K562 (cell line): ENCODE measurements at regions not wholly inside any gene's neighbourhood (a gene's known extent, or its start where the extent isn't known, plus 50 kb on each side); places are given as distances from the start of the nearest gene placed in this dataset.

Experiments used
- BCL6 ChIP-seq: fragments of 250-450 bp; sonication (Bioruptor Pico); IDR thresholded peaks from 2 replicates; pipeline ENCODE4 v1.4.0; 2020
- E4F1 ChIP-seq: fragments of 250-450 bp; sonication (Bioruptor Pico); IDR thresholded peaks from 2 replicates; pipeline ENCODE4 v1.5.0; 2021; ENCODE audit warnings: mild to moderate bottlenecking, borderline replicate concordance
- EHMT2 ChIP-seq: fragments of 450-650 bp; IDR thresholded peaks from 2 replicates; pipeline ENCODE4 v1.6.1; 2018; ENCODE audit warnings: antibody characterized with exemption
- POLR2AphosphoS5 ChIP-seq: IDR thresholded peaks from 2 replicates; pipeline ENCODE4 v1.6.1; 2011; ENCODE audit warnings: mild to moderate bottlenecking, low read depth, low read length, moderate library complexity; ENCODE audit not compliant: control insufficient read depth, insufficient read depth
- RBBP5 ChIP-seq: fragments of 200-600 bp; sonication (generic); IDR thresholded peaks from 2 replicates; pipeline ENCODE4 v1.6.1; 2012; ENCODE audit warnings: borderline replicate concordance, mild to moderate bottlenecking, low read length, control low read depth, inconsistent platforms; ENCODE audit not compliant: insufficient read depth, poor library complexity, severe bottlenecking
- ZNF140 ChIP-seq: fragments of 250-450 bp; sonication (Bioruptor Pico); IDR thresholded peaks from 2 replicates; pipeline ENCODE4 v1.8.0; 2021; ENCODE audit warnings: moderate library complexity, mild to moderate bottlenecking, inconsistent platforms

GRCh38 chr2:187878112-187878511 is 323.9 kb upstream of the TFPI start:
- TF ChIP-seq E4F1 (CRISPR knock-in tag) (no peak), EHMT2 (no peak), ZNF140 (CRISPR knock-in tag) (no peak), POLR2AphosphoS5 (no peak), RBBP5 (no peak), BCL6 (CRISPR knock-in tag) (no peak)
